Choroid plexus epithelial cell (primary cell): ENCODE measurements at regions not wholly inside any gene's neighbourhood (a gene's known extent, or its start where the extent isn't known, plus 50 kb on each side); places are given as distances from the start of the nearest gene placed in this dataset.

Experiments used
- DNase-seq: peaks from one replicate; pipeline ENCODE4 v3.0.0-alpha.2; 2010; ENCODE audit warnings: low read depth
- H3K4me3 ChIP-seq: 2 replicates; pipeline ENCODE4 v1.5.1; 2011; ENCODE audit warnings: low read depth, mild to moderate bottlenecking, control low read depth, low read length, moderate library complexity
- TF ChIP-seq, protein P1 (sequence below): conservative IDR thresholded peaks from 2 replicates; pipeline ENCODE4 v1.5.1; 2011; ENCODE audit warnings: low read depth, mild to moderate bottlenecking, control low read depth, inconsistent platforms, low read length, moderate library complexity

GRCh38 chr9:84485539-84485938, 145.0 kb upstream of the SLC28A3 start:
- no peak overlapping the region for H3K4me3 ChIP-seq
- no peak for DNase-seq

GRCh38 chr9:84486663-84487062, 146.1 kb upstream of the SLC28A3 start:
- DNase-seq, result no peak
- no peak overlapping the region for H3K4me3 ChIP-seq
- TF ChIP-seq, protein P1, sequence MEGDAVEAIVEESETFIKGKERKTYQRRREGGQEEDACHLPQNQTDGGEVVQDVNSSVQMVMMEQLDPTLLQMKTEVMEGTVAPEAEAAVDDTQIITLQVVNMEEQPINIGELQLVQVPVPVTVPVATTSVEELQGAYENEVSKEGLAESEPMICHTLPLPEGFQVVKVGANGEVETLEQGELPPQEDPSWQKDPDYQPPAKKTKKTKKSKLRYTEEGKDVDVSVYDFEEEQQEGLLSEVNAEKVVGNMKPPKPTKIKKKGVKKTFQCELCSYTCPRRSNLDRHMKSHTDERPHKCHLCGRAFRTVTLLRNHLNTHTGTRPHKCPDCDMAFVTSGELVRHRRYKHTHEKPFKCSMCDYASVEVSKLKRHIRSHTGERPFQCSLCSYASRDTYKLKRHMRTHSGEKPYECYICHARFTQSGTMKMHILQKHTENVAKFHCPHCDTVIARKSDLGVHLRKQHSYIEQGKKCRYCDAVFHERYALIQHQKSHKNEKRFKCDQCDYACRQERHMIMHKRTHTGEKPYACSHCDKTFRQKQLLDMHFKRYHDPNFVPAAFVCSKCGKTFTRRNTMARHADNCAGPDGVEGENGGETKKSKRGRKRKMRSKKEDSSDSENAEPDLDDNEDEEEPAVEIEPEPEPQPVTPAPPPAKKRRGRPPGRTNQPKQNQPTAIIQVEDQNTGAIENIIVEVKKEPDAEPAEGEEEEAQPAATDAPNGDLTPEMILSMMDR, result no peak

More at GRCh38 chr9:84485539-84485938, 145.0 kb upstream of the SLC28A3 start:
- TF ChIP-seq, protein P1, result no peak

GRCh38 chr9:84490206-84490841, 149.8 kb upstream of the SLC28A3 start:
- no peak for DNase-seq
- TF ChIP-seq, protein P1, result no peak
- no peak overlapping the region for H3K4me3 ChIP-seq

DNA sequence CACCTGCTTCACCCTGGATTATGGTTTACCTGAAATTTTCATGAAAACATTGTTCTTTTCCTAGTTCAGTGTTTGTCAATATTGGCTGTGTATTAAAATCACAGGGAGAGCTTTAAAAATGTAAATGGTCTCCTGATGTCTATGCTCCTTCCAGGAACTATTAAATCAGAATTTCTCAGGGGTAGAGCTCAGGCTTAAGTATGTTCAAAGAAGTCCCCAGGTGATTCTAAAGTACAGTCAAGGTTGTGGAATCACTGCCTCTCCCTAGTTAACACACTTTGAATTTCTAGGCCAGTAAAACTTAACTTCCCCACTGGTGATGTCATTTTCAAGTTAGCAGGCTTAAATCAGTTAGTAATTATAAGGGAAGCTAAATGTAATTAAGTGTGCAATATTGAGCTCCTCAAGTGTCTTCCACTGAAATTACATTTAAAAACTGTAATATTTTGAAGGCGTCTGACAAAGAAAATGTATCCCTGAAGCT, 150.3 kb upstream of the SLC28A3 start:
- TF ChIP-seq, protein P1, result no peak
- no peak overlapping the region for H3K4me3 ChIP-seq
- no peak for DNase-seq

- TF ChIP-seq, protein P1, result no peak
- no peak for DNase-seq
- no peak overlapping the region for H3K4me3 ChIP-seq
Observed at GRCh38 chr9:84492366-84493159, 152.0 kb upstream of the SLC28A3 start.

DNA sequence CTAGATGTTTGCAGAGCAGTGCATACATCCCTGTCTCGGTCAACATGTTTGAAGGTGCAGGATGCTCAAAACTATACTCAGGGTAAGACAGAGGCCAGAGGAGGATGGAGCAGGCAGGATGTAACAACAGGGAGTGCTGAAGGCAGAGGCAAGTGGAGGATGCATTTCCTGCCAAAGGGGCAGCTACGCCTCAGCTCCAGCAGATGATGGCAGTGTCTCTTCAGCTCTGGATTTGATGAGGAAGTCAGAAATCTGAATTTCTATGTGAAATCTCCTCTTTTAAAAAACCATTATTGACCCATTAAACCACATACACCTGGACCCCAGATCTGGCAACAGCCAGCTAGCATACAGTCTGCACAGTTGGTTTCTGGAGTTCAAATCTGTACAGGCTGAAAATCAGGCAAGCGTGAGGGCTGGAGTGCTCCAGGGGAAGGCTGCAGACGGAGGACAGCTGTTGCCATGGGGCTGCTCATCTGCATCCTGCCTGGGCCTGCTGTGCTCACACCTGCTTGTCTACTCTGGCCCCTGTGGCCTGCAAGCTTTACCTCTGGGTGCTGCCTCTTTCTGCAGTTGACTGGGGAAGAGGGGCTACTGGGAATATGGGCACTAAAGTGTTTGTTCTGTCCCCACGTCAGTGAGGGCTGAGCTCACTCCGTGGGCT, 152.9 kb upstream of the SLC28A3 start:
- no peak for DNase-seq
- H3K4me3 ChIP-seq, result no peak overlapping the region
- TF ChIP-seq, protein P1, result no peak
